Right atrium auricular region (tissue), 2 donors: ENCODE measurements at regions not wholly inside any gene's neighbourhood (a gene's known extent, or its start where the extent isn't known, plus 50 kb on each side); places are given as distances from the start of the nearest gene placed in this dataset.
"Not testable (repeated sequence)": the region's sequence is repeated elsewhere in the genome, so short reads cannot be mapped to it uniquely, and the experiment has no call there.

Source experiments
- DNase-seq: peaks from one replicate; pipeline ENCODE4 v3.0.0-alpha.2; 2019; ENCODE audit warnings: low spot score
- H3K27ac ChIP-seq, 2 donors: fragments of 200-600 bp; sonication (generic); 1 replicate in 1 of 2; 2 replicates in 1 of 2; pipeline ENCODE4 v1.5.1; 2016 to 2019
- H3K27me3 ChIP-seq, 2 donors: fragments of 200-600 bp; sonication (generic); one replicate each; pipeline versions ENCODE4 v1.5.1 to v1.6.0; 2017 to 2019
- H3K36me3 ChIP-seq: fragments of 200-600 bp; sonication (generic); one replicate; pipeline ENCODE4 v1.5.1; 2016
- H3K4me1 ChIP-seq, 2 donors: fragments of 200-600 bp; sonication (generic); one replicate each; pipeline versions ENCODE4 v1.5.1 to v1.6.0; 2017 to 2019
- H3K4me3 ChIP-seq, 2 donors: fragments of 200-600 bp; sonication (generic); 1 replicate in 1 of 2; 2 replicates in 1 of 2; pipeline ENCODE4 v1.5.1; 2017 to 2019; ENCODE audit warnings: mild to moderate bottlenecking in 1 of 2, moderate library complexity in 1 of 2
- H3K9me3 ChIP-seq, 2 donors: fragments of 200-600 bp; sonication (generic); one replicate each; pipeline ENCODE4 v1.5.1; 2019
- TF ChIP-seq, protein P1 (sequence below), 2 donors: fragments of 200-600 bp; sonication (generic); IDR thresholded peaks; one replicate each; pipeline ENCODE4 v1.5.1; 2019; ENCODE audit warnings: antibody characterized with exemption in 2 of 2

- Histone ChIP-seq H3K9me3 (peaks cover 0 to 17% of the 10 kb centered on the region in 2 donors), H3K27ac (no peak overlapping the region), H3K36me3 (no peaks in the 10 kb centered on the region), H3K4me1 (no peaks in the 10 kb centered on the region), H3K4me3 (no peak overlapping the region), H3K27me3 (no peaks in the 10 kb centered on the region)
- no peak for DNase-seq
- TF ChIP-seq, protein P1, sequence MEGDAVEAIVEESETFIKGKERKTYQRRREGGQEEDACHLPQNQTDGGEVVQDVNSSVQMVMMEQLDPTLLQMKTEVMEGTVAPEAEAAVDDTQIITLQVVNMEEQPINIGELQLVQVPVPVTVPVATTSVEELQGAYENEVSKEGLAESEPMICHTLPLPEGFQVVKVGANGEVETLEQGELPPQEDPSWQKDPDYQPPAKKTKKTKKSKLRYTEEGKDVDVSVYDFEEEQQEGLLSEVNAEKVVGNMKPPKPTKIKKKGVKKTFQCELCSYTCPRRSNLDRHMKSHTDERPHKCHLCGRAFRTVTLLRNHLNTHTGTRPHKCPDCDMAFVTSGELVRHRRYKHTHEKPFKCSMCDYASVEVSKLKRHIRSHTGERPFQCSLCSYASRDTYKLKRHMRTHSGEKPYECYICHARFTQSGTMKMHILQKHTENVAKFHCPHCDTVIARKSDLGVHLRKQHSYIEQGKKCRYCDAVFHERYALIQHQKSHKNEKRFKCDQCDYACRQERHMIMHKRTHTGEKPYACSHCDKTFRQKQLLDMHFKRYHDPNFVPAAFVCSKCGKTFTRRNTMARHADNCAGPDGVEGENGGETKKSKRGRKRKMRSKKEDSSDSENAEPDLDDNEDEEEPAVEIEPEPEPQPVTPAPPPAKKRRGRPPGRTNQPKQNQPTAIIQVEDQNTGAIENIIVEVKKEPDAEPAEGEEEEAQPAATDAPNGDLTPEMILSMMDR (IDR thresholded peaks at IDR 0.05), result no peak
These were observed 161.2 kb downstream of the TTC8 start for GRCh38 chr14:88985654-88986053.

GRCh38 chr14:88986146-88986841 lies 161.8 kb downstream of the TTC8 start:
- no peak for DNase-seq
- TF ChIP-seq, protein P1 (IDR thresholded peaks at IDR 0.05), result no peak
- H3K9me3 ChIP-seq, result peaks cover 0 to 10% of the 10 kb centered on the region in 2 donors
- H3K4me3 ChIP-seq, result no peak overlapping the region
- no peaks in the 10 kb centered on the region for H3K36me3 ChIP-seq
- no peaks in the 10 kb centered on the region for H3K4me1 ChIP-seq
- H3K27me3 ChIP-seq, result no peaks in the 10 kb centered on the region
- no peak overlapping the region for H3K27ac ChIP-seq

GRCh38 chr14:88986908-88987307 lies 162.5 kb downstream of the TTC8 start:
- H3K4me1 ChIP-seq, H3K9me3 ChIP-seq, H3K4me3 ChIP-seq, H3K27me3 ChIP-seq, H3K27ac ChIP-seq, H3K36me3 ChIP-seq, DNase-seq: not testable (repeated sequence)

- no peak overlapping the region for H3K27ac ChIP-seq
- H3K27me3 ChIP-seq, result no peaks in the 10 kb centered on the region
- H3K9me3 ChIP-seq, result peaks cover 0 to 6% of the 10 kb centered on the region in 2 donors
- TF ChIP-seq, protein P1 (IDR thresholded peaks at IDR 0.05), result no peak
- no peak for DNase-seq
- no peak overlapping the region for H3K4me3 ChIP-seq
- H3K36me3 ChIP-seq, result no peaks in the 10 kb centered on the region
- no peaks in the 10 kb centered on the region for H3K4me1 ChIP-seq
These were observed 163.1 kb downstream of the TTC8 start for GRCh38 chr14:88987516-88987915.

GRCh38 chr14:88989911-88990310 lies 165.5 kb downstream of the TTC8 start:
- H3K9me3 ChIP-seq, result peaks cover 0 to 6% of the 10 kb centered on the region in 2 donors
- no peaks in the 10 kb centered on the region for H3K4me1 ChIP-seq
- no peak for DNase-seq
- no peaks in the 10 kb centered on the region for H3K27me3 ChIP-seq
- no peak overlapping the region for H3K4me3 ChIP-seq
- H3K36me3 ChIP-seq, result no peaks in the 10 kb centered on the region
- H3K27ac ChIP-seq, result no peak overlapping the region
- TF ChIP-seq, protein P1 (IDR thresholded peaks at IDR 0.05), result no peak

DNA sequence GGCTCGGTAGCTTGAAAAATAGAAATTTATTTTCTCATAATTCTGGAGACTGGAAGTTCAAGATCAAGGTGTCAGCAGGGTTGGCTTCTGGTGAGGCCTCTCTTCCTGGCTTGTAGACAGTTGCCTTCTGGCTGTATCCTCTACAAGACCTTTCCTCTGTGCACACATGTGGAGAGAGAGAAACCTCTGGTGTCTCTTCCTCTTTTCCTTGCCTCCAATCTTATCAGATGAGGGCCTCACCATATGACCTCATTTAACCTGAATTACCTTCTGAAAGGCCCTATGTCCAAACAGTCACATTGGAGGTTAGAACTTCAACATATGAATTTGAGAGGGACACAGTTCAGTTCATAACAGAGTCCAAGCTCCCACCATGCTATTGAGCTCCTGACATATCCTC lies 166.4 kb downstream of the TTC8 start:
- peaks cover 0 to 6% of the 10 kb centered on the region in 2 donors for H3K9me3 ChIP-seq
- no peak overlapping the region for H3K27ac ChIP-seq
- no peak for DNase-seq
- no peaks in the 10 kb centered on the region for H3K4me1 ChIP-seq
- TF ChIP-seq, protein P1 (IDR thresholded peaks at IDR 0.05), result no peak
- H3K4me3 ChIP-seq, result no peak overlapping the region
- H3K36me3 ChIP-seq, result no peaks in the 10 kb centered on the region
- no peaks in the 10 kb centered on the region for H3K27me3 ChIP-seq
